Trophoblast cell (in vitro differentiated cells and primary cell): ENCODE measurements at regions not wholly inside any gene's neighbourhood (a gene's known extent, or its start where the extent isn't known, plus 50 kb on each side); places are given as distances from the start of the nearest gene placed in this dataset.

Experiments
- DNase-seq, 2 donors: peaks; one replicate each; pipeline ENCODE4 v3.0.0-alpha.2; 2016
- H2AFZ ChIP-seq: 2 replicates; pipeline ENCODE4 v1.6.1; 2013; ENCODE audit warnings: low read length, moderate library complexity, mild to moderate bottlenecking; ENCODE audit not compliant: insufficient read depth, poor library complexity
- H2AK5ac ChIP-seq: 2 replicates; pipeline ENCODE4 v1.6.1; 2013; ENCODE audit warnings: mild to moderate bottlenecking, low read length
- H2BK120ac ChIP-seq: 2 replicates; pipeline ENCODE4 v1.6.1; 2013; ENCODE audit warnings: low read length, mild to moderate bottlenecking, moderate library complexity; ENCODE audit not compliant: insufficient read depth, poor library complexity
- H2BK12ac ChIP-seq: 2 replicates; pipeline ENCODE4 v1.6.1; 2013; ENCODE audit warnings: mild to moderate bottlenecking, low read length, moderate library complexity
- H2BK5ac ChIP-seq: 2 replicates; pipeline ENCODE4 v1.6.1; 2013; ENCODE audit warnings: low read length, low read depth, moderate library complexity, mild to moderate bottlenecking; ENCODE audit not compliant: poor library complexity
- H3K14ac ChIP-seq: 2 replicates; pipeline ENCODE4 v1.6.1; 2013; ENCODE audit warnings: mild to moderate bottlenecking, low read length
- H3K18ac ChIP-seq: 2 replicates; pipeline ENCODE4 v1.6.1; 2013; ENCODE audit warnings: mild to moderate bottlenecking, low read length
- H3K23ac ChIP-seq: 2 replicates; pipeline ENCODE4 v1.6.1; 2013; ENCODE audit warnings: low read length
- H3K27ac ChIP-seq: 2 replicates; pipeline ENCODE4 v1.5.1; 2013; ENCODE audit warnings: low read depth, mild to moderate bottlenecking, inconsistent platforms, low read length, moderate library complexity
- H3K27me3 ChIP-seq: 2 replicates; pipeline ENCODE4 v1.6.1; 2013; ENCODE audit warnings: inconsistent platforms, mild to moderate bottlenecking, low read length, moderate library complexity; ENCODE audit not compliant: insufficient read depth
- H3K36me3 ChIP-seq, 2 experiments: 1 replicate in 1 of 2; 2 replicates in 1 of 2; pipeline ENCODE4 v1.6.1; 2013; ENCODE audit warnings: low read length in 2 of 2, mild to moderate bottlenecking in 2 of 2, moderate library complexity in 1 of 2; ENCODE audit not compliant: insufficient read depth in 2 of 2, control insufficient read depth in 1 of 2
- H3K4ac ChIP-seq: 2 replicates; pipeline ENCODE4 v1.6.1; 2013; ENCODE audit warnings: low read depth, mild to moderate bottlenecking, low read length, moderate library complexity
- H3K4me1 ChIP-seq, 2 experiments: 1 replicate in 1 of 2; 2 replicates in 1 of 2; pipeline ENCODE4 v1.6.1; 2013; ENCODE audit warnings: low read length in 2 of 2, mild to moderate bottlenecking in 2 of 2, moderate library complexity in 1 of 2; ENCODE audit not compliant: insufficient read depth in 2 of 2, control insufficient read depth in 1 of 2
- H3K4me2 ChIP-seq: 2 replicates; pipeline ENCODE4 v1.6.1; 2013; ENCODE audit warnings: inconsistent platforms, mild to moderate bottlenecking, low read length, moderate library complexity
- H3K4me3 ChIP-seq: 2 replicates; pipeline ENCODE4 v1.5.1; 2013; ENCODE audit warnings: mild to moderate bottlenecking, low read depth, low read length, inconsistent platforms
- H3K79me1 ChIP-seq: one replicate; pipeline ENCODE4 v1.6.1; 2013; ENCODE audit warnings: low read length
- H3K79me2 ChIP-seq: 2 replicates; pipeline ENCODE4 v1.6.1; 2013; ENCODE audit warnings: low read length, mild to moderate bottlenecking; ENCODE audit not compliant: control insufficient read depth, insufficient read depth, poor library complexity
- H3K9ac ChIP-seq: 2 replicates; pipeline ENCODE4 v1.6.1; 2013; ENCODE audit warnings: mild to moderate bottlenecking, low read length
- H3K9me3 ChIP-seq: 2 replicates; pipeline ENCODE4 v1.6.1; 2013; ENCODE audit warnings: low read depth, mild to moderate bottlenecking, control low read depth, inconsistent platforms, low read length; ENCODE audit not compliant: insufficient read depth
- H4K12ac ChIP-seq: 2 replicates; pipeline ENCODE4 v1.6.1; 2013; ENCODE audit warnings: low read depth, mild to moderate bottlenecking, low read length, moderate library complexity
- H4K8ac ChIP-seq: 2 replicates; pipeline ENCODE4 v1.6.1; 2013; ENCODE audit warnings: low read depth, mild to moderate bottlenecking, low read length, moderate library complexity
- H4K91ac ChIP-seq: one replicate; pipeline ENCODE4 v1.6.1; 2013; ENCODE audit warnings: low read depth, mild to moderate bottlenecking, low read length, moderate library complexity
- WGBS: extraction: QIAGEN DNeasy Blood & Tissue Kit; methylation state at CpG from one replicate; pipeline ENCODE4 v1.1.7; 2013; ENCODE audit warnings: missing lambda C conversion rate; ENCODE audit not compliant: insufficient read length, insufficient coverage; ENCODE audit errors: extremely low coverage; 5-methylcytosine and 5-hydroxymethylcytosine counted together

DNA sequence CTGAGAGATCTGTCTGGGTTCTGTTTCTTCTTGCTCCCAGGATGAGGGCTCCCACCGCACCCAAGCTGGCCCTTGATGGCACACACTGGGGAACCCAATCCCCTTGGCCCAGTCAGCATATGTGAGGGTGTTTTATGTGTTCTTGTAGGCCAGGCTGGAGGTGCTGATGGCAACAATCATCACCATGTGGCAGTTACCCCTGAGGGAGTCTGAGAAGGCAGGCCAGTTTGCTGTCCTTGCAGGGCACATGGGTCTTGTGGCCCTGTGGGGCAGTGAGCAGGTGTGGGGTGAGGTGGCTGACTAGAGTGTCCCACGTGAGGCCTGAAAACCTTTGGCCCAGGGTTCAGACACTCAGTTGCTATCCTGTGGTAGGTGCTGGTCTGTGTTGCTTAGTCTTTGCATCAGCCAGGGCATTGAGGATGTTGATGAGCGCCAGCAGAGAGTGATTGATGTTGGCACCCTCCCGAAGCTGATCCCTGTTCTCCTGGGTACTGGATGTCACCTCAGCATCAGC lies 2183.0 kb downstream of the TP53TG3F start:
- Histone ChIP-seq H4K8ac (no peak overlapping the region), H2AK5ac (no peak overlapping the region), H3K14ac (no peak overlapping the region), H3K18ac (no peak overlapping the region), H3K9ac (no peak overlapping the region), H2BK5ac (no peak overlapping the region), H3K27ac (no peak overlapping the region), H3K79me2 (no peaks in the 10 kb centered on the region), H3K23ac (no peak overlapping the region), H3K79me1 (no peaks in the 10 kb centered on the region), H3K4ac (no peak overlapping the region), H4K12ac (no peak overlapping the region), H3K9me3 (peaks cover 52% of the 10 kb centered on the region), H2BK120ac (no peak overlapping the region), H2AFZ (no peak overlapping the region), H4K91ac (no peak overlapping the region), H3K4me1 (no peaks in the 10 kb centered on the region), H2BK12ac (no peak overlapping the region), H3K36me3 (no peaks in the 10 kb centered on the region), H3K4me2 (no peak overlapping the region), H3K4me3 (peak overlapping the region; percentile 42), H3K27me3 (no peaks in the 10 kb centered on the region)
- WGBS = no CpG with 5 or more reads among the region's 4 CpGs
- DNase-seq = no peak

DNA sequence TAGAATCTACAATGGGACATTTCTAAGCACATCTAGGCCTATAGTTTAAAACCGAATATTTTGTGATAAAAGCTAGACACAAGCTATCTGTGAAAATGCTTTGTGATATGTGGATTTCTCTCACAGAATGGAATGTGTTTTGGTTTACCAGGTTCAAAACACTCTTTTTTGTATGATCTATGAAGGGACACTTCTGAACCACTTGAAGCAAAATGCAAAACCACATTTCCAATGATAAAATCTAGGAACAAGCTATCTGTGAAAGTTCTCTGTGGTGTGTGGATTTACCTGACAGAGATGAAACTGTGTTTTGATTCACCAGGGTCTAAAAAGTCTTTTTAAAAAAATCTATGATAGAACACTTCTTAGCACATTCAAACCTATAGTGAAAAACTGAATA lies 2192.4 kb downstream of the TP53TG3F start:
- Histone ChIP-seq H3K27ac (no peak overlapping the region), H3K23ac (no peak overlapping the region), H3K79me2 (no peaks in the 10 kb centered on the region), H3K36me3 (no peaks in the 10 kb centered on the region), H3K4me2 (no peak overlapping the region), H2AK5ac (no peak overlapping the region), H3K4me3 (no peak overlapping the region), H4K12ac (no peak overlapping the region), H2BK120ac (no peak overlapping the region), H2AFZ (no peak overlapping the region), H3K9ac (no peak overlapping the region), H4K91ac (no peak overlapping the region), H4K8ac (no peak overlapping the region), H3K4ac (no peak overlapping the region), H3K14ac (no peak overlapping the region), H3K27me3 (no peaks in the 10 kb centered on the region), H2BK12ac (no peak overlapping the region), H2BK5ac (no peak overlapping the region), H3K4me1 (no peaks in the 10 kb centered on the region), H3K79me1 (no peaks in the 10 kb centered on the region), H3K9me3 (no peaks in the 10 kb centered on the region), H3K18ac (no peak overlapping the region)
- no peak for DNase-seq
- WGBS = no CpG with 5 or more reads among the region's 1 CpG

DNA sequence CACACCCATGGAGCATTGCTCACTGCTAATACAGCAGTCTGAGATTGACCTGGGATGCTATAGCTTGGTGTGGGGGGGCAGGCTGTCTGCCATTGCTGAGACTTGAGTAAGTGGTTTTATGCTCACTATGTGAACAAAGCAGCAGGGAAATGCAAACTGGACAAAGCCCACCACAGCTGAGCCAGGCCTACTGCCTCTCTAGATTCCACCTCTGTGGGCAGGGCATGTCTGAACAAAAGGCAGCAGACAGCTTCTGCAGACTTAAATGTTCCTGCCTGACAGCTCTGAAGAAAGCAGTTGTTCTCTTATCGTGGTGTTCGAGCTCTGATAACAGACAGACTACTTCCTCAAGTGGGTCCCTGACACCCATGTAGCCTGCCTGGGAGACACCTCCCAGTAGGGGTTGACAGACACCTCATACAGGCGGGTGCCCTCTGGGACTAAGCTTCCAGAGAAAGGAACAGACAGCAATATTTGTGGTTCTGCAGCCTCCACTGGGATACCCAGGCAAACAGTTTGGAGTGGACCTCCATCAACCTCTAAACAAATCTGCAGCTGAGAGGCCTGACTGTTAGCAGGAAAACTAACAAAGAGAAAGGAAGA lies 2204.8 kb downstream of the TP53TG3F start:
- Histone ChIP-seq H3K9me3 (peaks cover 8% of the 10 kb centered on the region), H3K4me2 (no peak overlapping the region), H3K14ac (no peak overlapping the region), H3K18ac (no peak overlapping the region), H4K8ac (no peak overlapping the region), H3K4me3 (no peak overlapping the region), H3K79me2 (no peaks in the 10 kb centered on the region), H3K9ac (no peak overlapping the region), H2BK120ac (no peak overlapping the region), H3K4ac (no peak overlapping the region), H3K27me3 (no peaks in the 10 kb centered on the region), H2BK12ac (no peak overlapping the region), H2BK5ac (no peak overlapping the region), H4K12ac (no peak overlapping the region), H2AFZ (no peak overlapping the region), H3K23ac (no peak overlapping the region), H3K4me1 (no peaks in the 10 kb centered on the region), H3K79me1 (no peaks in the 10 kb centered on the region), H3K27ac (no peak overlapping the region), H3K36me3 (no peaks in the 10 kb centered on the region), H4K91ac (no peak overlapping the region), H2AK5ac (no peak overlapping the region)
- DNase-seq = no peak
- WGBS = no CpG with 5 or more reads among the region's 3 CpGs

GRCh38 chr16:35685085-35685484 lies 2225.7 kb downstream of the TP53TG3F start:
- no peak overlapping the region for H3K18ac ChIP-seq
- no CpG with 5 or more reads among the region's 4 CpGs for WGBS
- no peak overlapping the region for H2BK5ac ChIP-seq
- H2BK12ac ChIP-seq = no peak overlapping the region
- H3K27ac ChIP-seq = no peak overlapping the region
- no peak overlapping the region for H3K4ac ChIP-seq
- no peak overlapping the region for H2BK120ac ChIP-seq
- no peaks in the 10 kb centered on the region for H3K79me1 ChIP-seq
- H3K27me3 ChIP-seq = no peaks in the 10 kb centered on the region
- no peak overlapping the region for H3K4me3 ChIP-seq
- no peak overlapping the region for H2AK5ac ChIP-seq
- no peak overlapping the region for H3K23ac ChIP-seq
- no peaks in the 10 kb centered on the region for H3K4me1 ChIP-seq
- H2AFZ ChIP-seq = no peak overlapping the region
- no peak overlapping the region for H3K4me2 ChIP-seq
- H3K36me3 ChIP-seq = no peaks in the 10 kb centered on the region
- H4K91ac ChIP-seq = no peak overlapping the region
- H4K12ac ChIP-seq = no peak overlapping the region
- H3K9me3 ChIP-seq = peaks cover 13% of the 10 kb centered on the region
- H3K14ac ChIP-seq = no peak overlapping the region
- no peak overlapping the region for H3K9ac ChIP-seq
- no peak for DNase-seq
- no peak overlapping the region for H4K8ac ChIP-seq
- H3K79me2 ChIP-seq = no peaks in the 10 kb centered on the region
